Stimulated activated effector memory CD8-positive, alpha-beta T cell treated with anti-CD3 and anti-CD28 coated beads, Interleukin-12 subunit alpha, Interleukin-12 subunit beta, amount 100 ng/mL, for 72 hours (primary cell): ENCODE measurements at regions not wholly inside any gene's neighbourhood (a gene's known extent, or its start where the extent isn't known, plus 50 kb on each side); places are given as distances from the start of the nearest gene placed in this dataset.

Source experiments
- ATAC-seq: fragments of 150-1000 bp; cut with Tn5 transposase; 2 replicates; pipeline ENCODE4 v1.10.0; 2021
- DNase-seq, 2 donors: peaks; one replicate each; pipeline ENCODE4 v3.0.0; 2021 to 2022; ENCODE audit warnings: low spot score in 2 of 2
- H3K27ac Mint-ChIP-seq: one replicate; pipeline ENCODE4 v1.8.0; 2022; ENCODE audit warnings: mild to moderate bottlenecking, mixed read lengths
- H3K36me3 Mint-ChIP-seq: one replicate; pipeline ENCODE4 v1.8.0; 2022; ENCODE audit warnings: mild to moderate bottlenecking, mixed read lengths
- H3K4me1 Mint-ChIP-seq: one replicate; pipeline ENCODE4 v1.8.0; 2022; ENCODE audit warnings: mixed read lengths
- H3K4me3 Mint-ChIP-seq: one replicate; pipeline ENCODE4 v1.8.0; 2022; ENCODE audit warnings: mild to moderate bottlenecking, mixed read lengths
- H3K9me3 Mint-ChIP-seq: one replicate; pipeline ENCODE4 v1.8.0; 2022; ENCODE audit warnings: mixed read lengths

DNA sequence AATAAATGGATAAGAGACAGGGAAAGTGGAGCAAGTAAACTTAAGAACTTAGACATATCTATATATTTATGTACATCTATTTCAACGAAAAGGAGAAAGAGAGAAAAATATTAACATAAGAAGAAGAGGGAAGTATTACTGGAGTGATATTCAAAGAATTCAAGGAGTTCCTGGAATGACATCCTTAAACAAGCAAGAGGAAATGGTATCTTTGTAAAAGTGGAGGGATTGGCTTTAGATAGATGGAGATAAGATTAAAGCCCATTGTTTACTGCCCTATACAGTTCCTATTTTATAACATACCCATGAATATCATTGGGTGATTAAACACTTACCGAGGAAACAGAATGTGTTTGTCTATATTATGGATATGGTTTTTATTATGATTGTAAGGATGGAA, 1036.3 kb downstream of the TTLL7 start:
- no peak for ATAC-seq
- Mint-ChIP-seq H3K4me3 (no peak overlapping the region), H3K27ac (no peak overlapping the region), H3K36me3 (no peaks in the 10 kb centered on the region), H3K9me3 (no peaks in the 10 kb centered on the region), H3K4me1 (no peaks in the 10 kb centered on the region)
- no peak for DNase-seq

DNA sequence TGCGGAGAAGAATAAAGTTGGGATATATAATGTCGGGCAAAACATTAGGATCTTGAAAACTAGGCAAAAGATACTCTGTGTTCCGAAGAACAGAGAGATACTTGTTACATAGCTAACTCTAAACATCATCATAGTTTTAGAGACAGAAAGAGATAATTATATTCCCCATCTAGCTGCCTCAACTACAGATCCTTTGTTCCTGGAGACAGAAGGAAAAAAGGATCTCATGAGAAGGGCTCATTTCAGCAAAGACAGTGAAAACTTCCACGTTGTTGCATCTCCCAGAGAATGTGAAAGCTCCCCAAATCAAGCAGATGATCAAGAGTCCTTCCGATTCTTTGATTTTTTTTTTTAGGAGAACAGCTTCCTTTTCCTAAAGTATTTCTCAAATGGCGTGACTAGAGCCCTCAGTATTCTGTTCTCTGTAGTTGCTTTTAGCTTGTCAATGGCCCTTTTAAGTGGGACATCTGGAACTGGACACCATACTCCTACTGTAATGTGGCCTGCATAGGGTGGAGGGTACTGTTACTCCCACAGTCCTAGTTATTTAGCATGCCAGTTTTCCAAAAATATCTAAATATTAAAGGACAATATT, 1048.2 kb downstream of the TTLL7 start:
- ATAC-seq (no peak), DNase-seq (no peak)
- H3K4me3 Mint-ChIP-seq, result no peak overlapping the region
- H3K9me3 Mint-ChIP-seq, result peaks cover 9% of the 10 kb centered on the region
- H3K27ac Mint-ChIP-seq, result no peak overlapping the region
- no peaks in the 10 kb centered on the region for H3K36me3 Mint-ChIP-seq
- no peaks in the 10 kb centered on the region for H3K4me1 Mint-ChIP-seq

DNA sequence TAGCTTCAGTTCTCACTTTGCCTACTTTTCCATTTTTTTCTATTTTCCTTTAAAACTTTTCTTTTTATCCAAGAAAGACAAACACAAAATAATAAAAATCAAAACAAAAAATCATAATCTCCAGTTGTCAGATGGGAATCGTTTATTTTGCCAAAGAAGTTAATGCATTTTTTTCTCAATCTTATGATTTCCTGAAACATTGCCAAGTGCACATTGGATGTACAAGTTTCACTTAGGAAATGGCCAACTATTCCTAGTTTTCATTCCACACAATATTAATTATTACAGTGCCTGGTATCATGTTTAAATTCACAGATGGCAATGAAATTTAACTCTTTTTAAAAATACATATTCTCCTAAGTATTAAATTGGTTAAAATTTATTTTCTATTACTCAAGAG, 1050.5 kb downstream of the TTLL7 start:
- no peak for ATAC-seq
- H3K27ac Mint-ChIP-seq, result no peak overlapping the region
- no peaks in the 10 kb centered on the region for H3K36me3 Mint-ChIP-seq
- peaks cover 3% of the 10 kb centered on the region for H3K9me3 Mint-ChIP-seq
- H3K4me1 Mint-ChIP-seq, result no peaks in the 10 kb centered on the region
- H3K4me3 Mint-ChIP-seq, result no peak overlapping the region
- no peak for DNase-seq

DNA sequence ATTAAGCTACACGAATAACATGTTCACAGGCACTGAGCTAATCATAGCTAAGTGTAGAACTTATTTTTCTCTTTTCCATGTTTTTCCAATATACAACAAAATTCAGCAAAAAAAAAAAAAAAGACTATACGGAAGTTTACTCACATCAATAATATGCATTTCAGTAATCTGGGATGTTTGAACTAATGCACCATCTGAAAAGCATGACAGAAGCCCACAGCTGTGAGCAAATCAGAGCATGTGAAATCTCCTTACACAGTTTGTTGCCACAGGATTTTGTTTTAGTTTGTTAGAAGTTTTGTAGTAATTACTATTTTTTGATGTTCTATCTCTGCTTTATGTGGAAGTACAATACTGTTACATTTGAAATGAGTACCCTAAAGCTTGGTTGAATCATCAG, 1051.7 kb downstream of the TTLL7 start:
- H3K36me3 Mint-ChIP-seq, result no peaks in the 10 kb centered on the region
- ATAC-seq (no peak), DNase-seq (no peak)
- no peak overlapping the region for H3K4me3 Mint-ChIP-seq
- H3K4me1 Mint-ChIP-seq, result no peaks in the 10 kb centered on the region
- H3K9me3 Mint-ChIP-seq, result peaks cover 8% of the 10 kb centered on the region
- no peak overlapping the region for H3K27ac Mint-ChIP-seq

DNA sequence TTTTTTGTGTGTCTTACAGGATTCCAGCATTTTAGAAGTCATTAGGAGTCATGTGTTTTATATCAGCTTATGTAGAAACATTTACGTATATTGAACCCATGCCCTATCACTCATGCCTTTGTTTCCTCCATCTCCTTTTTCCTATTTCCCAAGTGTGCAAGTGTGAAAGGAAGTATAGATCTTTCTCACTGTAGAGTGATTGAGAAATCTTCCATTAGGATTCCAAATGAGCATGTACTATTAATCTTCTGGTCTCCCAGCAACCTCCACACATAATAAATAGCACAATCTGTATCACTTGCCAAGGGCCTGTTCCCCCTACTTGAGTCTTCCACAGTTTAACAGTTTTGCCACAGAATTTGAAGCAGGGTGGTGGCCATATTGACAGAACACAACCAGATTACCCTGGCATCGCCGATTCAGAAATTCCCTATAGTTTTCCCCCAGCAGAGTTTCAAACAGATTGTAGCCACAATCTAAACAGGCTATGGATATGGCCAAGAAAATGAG, 1052.8 kb downstream of the TTLL7 start:
- Mint-ChIP-seq H3K27ac (no peak overlapping the region), H3K9me3 (peaks cover 5% of the 10 kb centered on the region), H3K4me3 (no peak overlapping the region), H3K4me1 (no peaks in the 10 kb centered on the region), H3K36me3 (no peaks in the 10 kb centered on the region)
- DNase-seq, result no peak
- no peak for ATAC-seq

DNA sequence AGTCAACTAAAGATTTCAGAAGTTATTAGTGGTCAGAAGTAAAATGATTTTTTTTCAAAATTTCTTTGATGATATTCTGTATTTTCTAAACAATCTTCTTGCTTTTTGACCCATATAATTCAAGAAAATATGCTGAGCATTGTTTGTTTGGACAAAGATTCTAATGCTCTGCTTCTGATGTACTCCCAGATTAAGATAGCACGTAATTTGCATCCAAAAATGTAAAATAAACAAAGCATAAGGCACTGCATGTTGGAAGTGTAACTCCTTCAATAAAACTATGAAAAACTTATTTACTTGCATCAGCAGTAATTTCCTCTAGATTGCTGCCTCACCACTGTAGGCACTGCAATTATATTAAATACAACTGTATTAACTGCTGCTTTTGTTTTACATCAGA, 1054.1 kb downstream of the TTLL7 start:
- Mint-ChIP-seq H3K36me3 (no peaks in the 10 kb centered on the region), H3K4me1 (no peaks in the 10 kb centered on the region), H3K27ac (no peak overlapping the region), H3K4me3 (no peak overlapping the region), H3K9me3 (peaks cover 9% of the 10 kb centered on the region)
- ATAC-seq (no peak), DNase-seq (no peak)

DNA sequence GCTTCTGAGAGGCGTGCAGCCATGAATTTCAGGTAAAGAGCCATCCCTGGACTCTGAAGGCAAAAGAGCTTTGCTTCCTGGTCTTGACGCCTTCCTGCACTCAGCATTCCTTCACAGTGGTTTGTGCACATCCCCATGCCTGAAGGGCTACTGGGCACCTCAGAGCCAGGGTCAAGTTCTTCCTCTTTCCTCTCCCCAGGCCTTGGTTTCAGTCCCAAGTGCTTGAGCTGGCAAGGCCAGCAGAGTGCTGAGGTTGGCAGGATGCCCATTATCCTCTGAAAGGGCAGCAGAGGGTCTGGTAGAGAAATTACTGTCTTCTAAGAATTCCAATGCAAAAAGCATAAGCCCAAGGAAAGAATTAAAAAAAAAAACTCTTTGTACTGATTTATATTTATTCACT, 1064.9 kb downstream of the TTLL7 start:
- ATAC-seq (no peak), DNase-seq (no peak)
- H3K27ac Mint-ChIP-seq, result no peak overlapping the region
- H3K9me3 Mint-ChIP-seq, result peaks cover 27% of the 10 kb centered on the region
- no peaks in the 10 kb centered on the region for H3K4me1 Mint-ChIP-seq
- H3K4me3 Mint-ChIP-seq, result no peak overlapping the region
- no peaks in the 10 kb centered on the region for H3K36me3 Mint-ChIP-seq

DNA sequence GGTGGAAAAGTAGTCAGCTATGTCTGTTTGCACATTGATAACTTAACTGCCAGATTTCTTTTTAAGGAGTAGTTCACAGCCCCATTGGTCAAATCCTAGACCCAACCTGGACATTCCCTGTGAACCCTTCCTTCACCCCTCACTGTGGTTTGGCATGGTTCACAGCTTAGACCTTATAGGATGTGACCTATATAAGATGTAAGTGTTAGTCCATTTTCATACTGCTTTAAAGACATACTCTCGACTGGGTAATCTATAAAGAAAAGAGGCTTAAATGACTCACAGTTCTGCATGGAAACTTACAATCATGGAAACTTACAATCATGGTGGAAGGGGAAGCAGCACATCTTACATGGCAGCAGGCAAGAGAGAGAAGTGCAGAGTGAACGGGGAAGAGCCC, 1066.2 kb downstream of the TTLL7 start:
- no peak for ATAC-seq

DNA sequence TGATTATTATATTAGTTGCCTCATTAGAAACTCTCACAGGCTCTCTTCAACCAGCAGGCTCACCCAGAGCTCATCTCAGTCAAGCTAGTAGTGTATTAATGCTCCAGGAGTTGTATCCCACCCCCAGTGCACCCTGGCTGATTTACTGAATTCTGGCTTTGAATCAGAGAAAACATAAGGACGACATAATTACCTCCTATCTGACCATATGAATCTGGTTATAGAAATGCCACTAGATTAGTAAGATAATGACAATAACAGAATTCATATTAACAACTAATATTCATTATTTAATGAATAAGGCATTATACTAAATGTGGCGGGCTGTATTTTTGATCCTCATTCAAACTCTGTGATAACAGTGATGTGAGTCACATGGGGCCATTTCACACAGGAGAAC, 1066.7 kb downstream of the TTLL7 start:
- ATAC-seq (no peak), DNase-seq (no peak)
- Mint-ChIP-seq H3K9me3 (peaks cover 28% of the 10 kb centered on the region), H3K27ac (no peak overlapping the region), H3K36me3 (no peaks in the 10 kb centered on the region), H3K4me1 (no peaks in the 10 kb centered on the region), H3K4me3 (no peak overlapping the region)

More for the DNA sequence above, 1066.2 kb downstream of the TTLL7 start:
- Mint-ChIP-seq H3K27ac (no peak overlapping the region), H3K4me1 (no peaks in the 10 kb centered on the region), H3K9me3 (peaks cover 28% of the 10 kb centered on the region), H3K4me3 (no peak overlapping the region), H3K36me3 (no peaks in the 10 kb centered on the region)
- no peak for DNase-seq

DNA sequence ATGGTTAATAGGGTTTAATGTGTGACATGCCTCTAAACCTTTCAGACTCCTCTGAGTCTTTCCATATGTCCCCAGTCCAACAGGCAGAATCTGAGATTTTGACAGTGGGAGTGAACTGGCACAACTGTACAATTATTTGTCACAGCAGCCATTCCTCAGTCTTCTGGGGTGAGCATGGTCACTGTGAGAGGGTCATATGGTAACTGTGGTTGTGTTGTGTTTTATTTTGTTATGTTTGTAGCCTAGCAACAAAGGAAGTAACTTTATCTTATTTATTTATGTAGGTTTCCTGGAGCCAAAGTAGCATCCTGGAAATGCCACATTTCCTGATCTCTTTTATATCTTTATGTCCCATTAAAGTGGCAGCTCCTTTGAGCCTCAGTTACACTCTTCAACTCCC, 1067.9 kb downstream of the TTLL7 start:
- Mint-ChIP-seq H3K4me1 (no peaks in the 10 kb centered on the region), H3K4me3 (no peak overlapping the region), H3K9me3 (peaks cover 28% of the 10 kb centered on the region), H3K36me3 (no peaks in the 10 kb centered on the region), H3K27ac (no peak overlapping the region)
- DNase-seq, result no peak
- ATAC-seq, result no peak

DNA sequence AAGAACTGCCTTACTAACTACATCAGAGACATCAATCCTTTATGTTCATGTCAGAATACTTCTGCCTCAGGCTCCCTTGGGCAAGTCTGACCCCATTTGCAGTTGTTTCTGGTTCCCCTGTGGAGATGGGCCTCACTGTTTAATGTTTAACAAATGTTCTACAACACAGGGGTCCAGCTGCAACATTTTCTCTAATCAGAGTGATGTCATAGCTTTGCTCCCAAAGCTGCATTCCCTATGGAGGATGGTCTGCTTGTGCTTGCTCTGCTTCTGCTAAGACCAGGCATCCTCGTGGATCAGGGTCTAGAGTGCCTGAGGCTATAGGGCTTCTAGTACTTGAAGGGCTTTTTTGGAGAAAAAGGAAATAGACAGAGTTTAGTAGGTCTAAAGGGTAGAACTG, 1071.2 kb downstream of the TTLL7 start:
- H3K4me1 Mint-ChIP-seq, result no peaks in the 10 kb centered on the region
- H3K36me3 Mint-ChIP-seq, result no peaks in the 10 kb centered on the region
- no peak overlapping the region for H3K27ac Mint-ChIP-seq
- no peak overlapping the region for H3K4me3 Mint-ChIP-seq
- peaks cover 24% of the 10 kb centered on the region for H3K9me3 Mint-ChIP-seq
- DNase-seq, result no peak
- no peak for ATAC-seq

DNA sequence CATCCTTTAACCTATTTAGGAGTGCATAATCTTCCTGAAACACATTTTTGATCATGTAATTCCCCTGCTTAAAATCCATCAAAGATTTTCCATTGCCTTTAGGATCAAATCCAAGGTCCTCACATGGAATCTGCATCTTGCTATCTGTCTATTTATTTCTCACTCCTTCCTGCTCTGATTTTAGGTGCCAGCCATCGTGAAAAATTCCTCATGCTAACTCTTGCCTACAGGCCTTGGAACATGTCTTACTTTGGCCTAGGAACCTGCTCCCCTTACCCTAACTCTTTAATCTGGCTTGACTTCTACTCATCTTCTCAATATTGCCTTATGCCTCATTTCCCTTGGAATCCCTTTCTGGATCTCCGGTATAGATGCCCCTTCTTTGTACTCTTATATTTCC, 1074.3 kb downstream of the TTLL7 start:
- ATAC-seq (no peak), DNase-seq (no peak)
- Mint-ChIP-seq H3K4me3 (no peak overlapping the region), H3K9me3 (peaks cover 21% of the 10 kb centered on the region), H3K27ac (no peak overlapping the region), H3K36me3 (no peaks in the 10 kb centered on the region), H3K4me1 (no peaks in the 10 kb centered on the region)

DNA sequence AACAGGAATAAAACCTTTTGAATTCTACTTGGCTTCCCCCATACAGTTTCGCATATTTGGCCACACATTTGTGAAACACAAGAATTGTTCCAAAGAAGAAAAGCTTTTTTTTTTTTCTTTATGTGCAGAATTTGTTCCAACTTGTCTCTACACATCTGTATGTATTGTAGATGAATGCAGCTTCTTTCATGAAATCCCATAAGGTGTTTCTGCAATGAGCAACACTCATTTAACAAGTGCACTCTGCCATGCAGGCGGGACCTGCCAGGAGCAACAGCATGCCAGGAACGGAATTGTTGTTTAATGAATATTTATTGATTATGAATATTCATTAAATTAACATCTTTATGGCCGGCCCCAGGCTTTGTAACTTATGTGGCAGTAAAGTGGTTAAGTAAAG, 1075.0 kb downstream of the TTLL7 start:
- DNase-seq (no peak), ATAC-seq (no peak)
- Mint-ChIP-seq H3K36me3 (no peaks in the 10 kb centered on the region), H3K4me1 (no peaks in the 10 kb centered on the region), H3K9me3 (peaks cover 18% of the 10 kb centered on the region), H3K27ac (no peak overlapping the region), H3K4me3 (no peak overlapping the region)

DNA sequence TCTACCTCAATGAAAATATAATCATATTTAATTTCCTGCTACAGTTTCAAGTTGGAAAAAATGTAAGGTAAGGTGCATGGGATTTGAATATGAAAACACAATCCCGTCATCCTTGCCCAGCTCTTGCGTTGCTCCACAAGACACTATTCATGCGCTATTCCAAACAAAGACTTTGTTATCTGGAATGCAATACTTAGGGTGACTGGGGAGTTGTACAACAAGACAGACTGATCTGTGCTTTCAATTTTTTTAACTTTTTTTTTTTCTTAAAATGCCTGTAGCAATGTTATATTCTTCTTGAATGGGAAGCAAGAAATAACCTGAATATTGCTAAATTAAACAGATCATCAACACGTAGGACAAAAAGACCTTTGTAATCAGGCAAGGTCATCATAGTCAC, 1077.2 kb downstream of the TTLL7 start:
- no peak for ATAC-seq
- DNase-seq, result no peak
- no peak overlapping the region for H3K27ac Mint-ChIP-seq
- H3K9me3 Mint-ChIP-seq, result peaks cover 10% of the 10 kb centered on the region
- H3K4me1 Mint-ChIP-seq, result no peaks in the 10 kb centered on the region
- H3K36me3 Mint-ChIP-seq, result no peaks in the 10 kb centered on the region
- H3K4me3 Mint-ChIP-seq, result no peak overlapping the region

DNA sequence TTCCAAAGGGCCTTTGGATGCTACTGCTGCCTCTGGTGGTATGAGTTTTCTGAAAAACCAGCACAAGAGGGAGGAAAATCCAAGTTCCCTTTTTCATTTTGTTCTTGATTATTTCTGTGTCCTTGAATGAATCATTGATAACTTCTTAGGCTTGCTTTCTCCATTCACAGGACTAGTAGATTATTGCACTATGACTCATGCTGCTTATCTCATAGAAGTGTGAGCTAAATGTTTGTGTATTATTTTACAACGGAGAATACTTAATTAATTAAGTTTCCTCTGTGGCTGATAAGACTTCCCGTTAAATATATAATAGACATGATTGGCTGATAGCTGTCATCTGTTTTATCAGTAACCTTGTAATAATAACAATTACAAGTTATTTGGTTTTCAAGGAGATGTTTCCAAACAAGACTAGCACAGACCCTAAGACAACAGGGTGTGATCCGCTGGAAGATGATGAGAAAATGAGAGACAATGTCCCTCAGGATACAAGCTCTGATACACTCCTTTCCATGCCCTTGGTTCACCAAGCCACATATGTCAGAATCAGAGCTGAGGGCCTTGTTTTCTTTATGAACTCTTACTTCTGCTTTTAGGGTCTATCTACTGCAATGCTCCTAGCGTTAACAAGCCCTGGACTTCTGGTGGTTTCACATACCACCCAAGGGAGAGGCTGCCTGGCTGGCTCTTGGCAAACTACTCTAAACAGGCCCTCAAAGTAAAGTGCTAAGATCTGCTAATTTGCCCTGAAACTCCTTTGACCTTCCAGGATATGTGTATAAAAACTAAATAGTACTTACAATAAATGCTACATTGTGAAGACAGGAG, 1078.3 kb downstream of the TTLL7 start:
- no peak for ATAC-seq
- no peak overlapping the region for H3K27ac Mint-ChIP-seq
- H3K4me3 Mint-ChIP-seq, result no peak overlapping the region
- H3K36me3 Mint-ChIP-seq, result no peaks in the 10 kb centered on the region
- H3K9me3 Mint-ChIP-seq, result peaks cover 10% of the 10 kb centered on the region
- H3K4me1 Mint-ChIP-seq, result no peaks in the 10 kb centered on the region
- no peak for DNase-seq

DNA sequence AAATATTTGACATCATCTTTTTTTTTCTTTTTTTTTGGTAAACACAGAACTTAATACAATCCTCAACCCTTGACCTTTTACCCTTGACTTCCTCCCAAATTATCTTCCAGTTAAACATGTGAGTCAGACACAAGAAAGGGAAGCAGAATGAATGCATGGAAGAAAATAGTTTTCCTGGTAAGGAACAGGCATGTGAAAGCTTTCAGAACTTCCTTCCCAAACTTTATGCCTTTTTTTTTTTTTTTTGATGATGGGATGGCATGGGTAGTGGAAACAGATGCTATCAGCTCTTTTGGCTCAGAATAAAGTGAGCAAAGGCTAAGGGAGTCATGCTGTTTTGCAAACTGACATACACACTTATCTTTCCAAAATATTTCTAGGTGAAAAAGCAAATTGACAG, 1079.1 kb downstream of the TTLL7 start:
- peaks cover 8% of the 10 kb centered on the region for H3K9me3 Mint-ChIP-seq
- H3K27ac Mint-ChIP-seq, result no peak overlapping the region
- no peaks in the 10 kb centered on the region for H3K4me1 Mint-ChIP-seq

More for the DNA sequence above, 1079.1 kb downstream of the TTLL7 start:
- ATAC-seq (no peak), DNase-seq (no peak)
- Mint-ChIP-seq H3K36me3 (no peaks in the 10 kb centered on the region), H3K4me3 (no peak overlapping the region)
